SH-SY5Y (cell line): ENCODE measurements at regions not wholly inside any gene's neighbourhood (a gene's known extent, or its start where the extent isn't known, plus 50 kb on each side); places are given as distances from the start of the nearest gene placed in this dataset.

ENCODE experiments used
- GATA2 ChIP-seq: IDR thresholded peaks from 2 replicates; pipeline ENCODE4 v1.6.1; 2011; ENCODE audit warnings: mild to moderate bottlenecking, low read depth, low read length
- GATA3 ChIP-seq: IDR thresholded peaks from 2 replicates; pipeline ENCODE4 v1.6.1; 2011; ENCODE audit warnings: low read depth, mild to moderate bottlenecking, low read length, moderate library complexity

DNA sequence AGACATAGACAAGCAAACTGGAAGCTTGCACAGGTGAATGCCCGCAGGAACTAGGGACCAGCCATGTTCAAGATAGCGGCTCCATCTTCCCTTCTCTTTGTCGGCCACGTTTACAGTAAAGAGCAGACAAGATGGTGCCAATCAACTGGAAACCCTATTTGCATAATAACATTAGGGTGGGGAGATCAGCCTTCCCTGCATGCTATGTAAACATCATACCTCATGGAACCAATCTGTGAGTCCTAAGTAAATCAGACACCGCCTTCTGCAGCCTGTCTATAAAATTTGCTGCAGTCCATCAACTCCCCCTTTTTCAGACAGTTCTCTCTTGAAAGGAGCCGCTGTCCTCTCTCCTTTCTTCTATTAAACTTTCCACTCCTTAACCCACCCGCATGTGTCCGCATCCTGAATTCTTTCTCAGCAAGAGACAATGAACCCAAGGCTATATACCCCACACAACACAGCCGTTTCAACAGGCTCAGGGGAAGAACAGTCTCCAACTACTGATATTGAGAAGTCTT is 384.4 kb downstream of the EIPR1 start:
- TF ChIP-seq GATA2: no peak
- no peak for TF ChIP-seq GATA3
